GM23338 (cell line): ENCODE measurements at regions not wholly inside any gene's neighbourhood (a gene's known extent, or its start where the extent isn't known, plus 50 kb on each side); places are given as distances from the start of the nearest gene placed in this dataset.

Experiments
- CREB1 ChIP-seq: fragments of 250-450 bp; sonication (Bioruptor Pico); IDR thresholded peaks from 2 replicates; pipeline ENCODE4 v1.5.0; 2020; ENCODE audit warnings: low read depth, mild to moderate bottlenecking, moderate library complexity
- CTCF ChIP-seq, 2 experiments: fragments of 200-600 bp in 1 of 2; sonication (generic) in 1 of 2; conservative IDR thresholded peaks; 2 replicates each; pipeline versions ENCODE4 v1.5.1 to v1.6.1; 2016 to 2017; ENCODE audit warnings: antibody characterized with exemption in 2 of 2, low read depth in 2 of 2, mild to moderate bottlenecking in 2 of 2, moderate library complexity in 1 of 2
- ETS1 ChIP-seq: IDR thresholded peaks from 2 replicates; pipeline ENCODE4 v1.6.1; 2016; ENCODE audit warnings: antibody characterized with exemption
- EZH2 ChIP-seq: fragments of 200-600 bp; sonication (generic); IDR thresholded peaks from one replicate; pipeline ENCODE4 v1.8.0; 2017; ENCODE audit warnings: antibody characterized with exemption, mild to moderate bottlenecking, low read depth; ENCODE audit not compliant: unreplicated experiment
- EZH2phosphoT487 ChIP-seq: fragments of 200-600 bp; sonication (generic); IDR thresholded peaks from one replicate; pipeline ENCODE4 v1.8.1; 2018; ENCODE audit warnings: antibody characterized with exemption; ENCODE audit not compliant: unreplicated experiment
- JUNB ChIP-seq: IDR thresholded peaks from one replicate; pipeline ENCODE4 v1.6.1; 2016; ENCODE audit warnings: antibody characterized with exemption; ENCODE audit not compliant: unreplicated experiment
- NANOG ChIP-seq: IDR thresholded peaks from 2 replicates; pipeline ENCODE4 v1.6.1; 2016; ENCODE audit warnings: antibody characterized with exemption, borderline replicate concordance
- POLR2AphosphoS5 ChIP-seq: IDR thresholded peaks from 2 replicates; pipeline ENCODE4 v1.6.1; 2016; ENCODE audit warnings: antibody characterized with exemption, low read depth
- REST ChIP-seq: IDR thresholded peaks from one replicate; pipeline ENCODE4 v1.6.1; 2018; ENCODE audit warnings: antibody characterized with exemption; ENCODE audit not compliant: unreplicated experiment
- STAT1 ChIP-seq: IDR thresholded peaks from one replicate; pipeline ENCODE4 v1.6.1; 2016; ENCODE audit warnings: antibody characterized with exemption; ENCODE audit not compliant: unreplicated experiment
- ZNF114 ChIP-seq: fragments of 250-450 bp; sonication (Bioruptor Pico); IDR thresholded peaks from 2 replicates; pipeline ENCODE4 v1.5.0; 2020; ENCODE audit warnings: mild to moderate bottlenecking, moderate library complexity
- ZNF331 ChIP-seq: fragments of 250-450 bp; sonication (Bioruptor Pico); IDR thresholded peaks from 2 replicates; pipeline ENCODE4 v1.5.0; 2020; ENCODE audit warnings: low read depth, mild to moderate bottlenecking, moderate library complexity
- ZNF462 ChIP-seq: fragments of 250-450 bp; sonication (Bioruptor Pico); IDR thresholded peaks from 2 replicates; pipeline ENCODE4 v1.5.0; 2020; ENCODE audit warnings: mild to moderate bottlenecking, moderate library complexity

GRCh38 chr1:192877283-192877886 lies 68.5 kb downstream of the RGS2 start:
- TF ChIP-seq CTCF (conservative IDR thresholded peaks at IDR 0.05; ENCODE audit: low read depth in 2 of 2) (no peak), EZH2 (no peak), ZNF114 (CRISPR knock-in tag) (no peak), POLR2AphosphoS5 (no peak), JUNB (no peak), EZH2phosphoT487 (no peak), CREB1 (CRISPR knock-in tag) (no peak), ETS1 (no peak), STAT1 (no peak), REST (no peak), NANOG (no peak), ZNF331 (CRISPR knock-in tag) (no peak), ZNF462 (CRISPR knock-in tag) (no peak)
